Testis (tissue), 2 donors: ENCODE measurements at regions not wholly inside any gene's neighbourhood (a gene's known extent, or its start where the extent isn't known, plus 50 kb on each side); places are given as distances from the start of the nearest gene placed in this dataset.

Experiments
- DNase-seq: peaks from one replicate; pipeline ENCODE4 v3.0.0-alpha.2; 2019
- H3K27ac ChIP-seq, 2 donors: fragments of 200-600 bp; sonication (generic); one replicate each; pipeline ENCODE4 v1.5.1; 2019
- H3K27me3 ChIP-seq: fragments of 200-600 bp; sonication (generic); one replicate; pipeline ENCODE4 v1.5.1; 2019
- H3K36me3 ChIP-seq: fragments of 200-600 bp; sonication (generic); one replicate; pipeline ENCODE4 v1.5.1; 2017; ENCODE audit warnings: low read depth; ENCODE audit errors: missing control alignments
- H3K4me1 ChIP-seq: fragments of 200-600 bp; sonication (generic); one replicate; pipeline ENCODE4 v1.5.1; 2019
- H3K4me3 ChIP-seq, 2 donors: fragments of 200-600 bp; sonication (generic); one replicate each; pipeline ENCODE4 v1.5.1; 2017 to 2019
- H3K9me3 ChIP-seq: fragments of 200-600 bp; sonication (generic); one replicate; pipeline ENCODE4 v1.5.1; 2017
- CTCF ChIP-seq, 3 experiments: fragments of 450-650 bp in 2 of 3; fragments of 200-600 bp in 1 of 3; sonication (generic) in 1 of 3; IDR thresholded peaks; one replicate each; pipeline ENCODE4 v1.5.1; 2016 to 2019; ENCODE audit warnings: antibody characterized with exemption in 3 of 3, mild to moderate bottlenecking in 2 of 3, moderate library complexity in 1 of 3
- POLR2A ChIP-seq: fragments of 450-650 bp; IDR thresholded peaks from one replicate; pipeline ENCODE4 v1.6.1; 2017; ENCODE audit warnings: antibody characterized with exemption, mild to moderate bottlenecking, moderate library complexity
- WGBS, 2 donors: methylation state at CpG; one replicate each; pipeline ENCODE4 v1.1.5; 2018; 5-methylcytosine and 5-hydroxymethylcytosine counted together
- intact Hi-C: fragments of 100-400 bp; cut with DNase I; formaldehyde crosslinking; loops from one replicate; pipeline ENCODE4 v1.15.1; 2023; ENCODE audit warnings: low total_unique reads

GRCh38 chr2:215527736-215528135, 91.9 kb upstream of the FN1 start:
- Histone ChIP-seq H3K27ac (no peak overlapping the region), H3K36me3 (no peaks in the 10 kb centered on the region), H3K4me3 (no peak overlapping the region), H3K4me1 (peaks cover 3% of the 10 kb centered on the region), H3K9me3 (no peaks in the 10 kb centered on the region), H3K27me3 (no peaks in the 10 kb centered on the region)
- TF ChIP-seq CTCF (IDR thresholded peaks at IDR 0.05) (no peak), POLR2A (no peak)
- DNase-seq: no peak
- 89 to 95% methylated on average over 1 of the region's 1 CpG for WGBS, 2 donors
- intact Hi-C loops: no loop called here

GRCh38 chr2:215526341-215526740, 90.5 kb upstream of the FN1 start:
- H3K27me3 ChIP-seq: no peaks in the 10 kb centered on the region
- intact Hi-C loops: no loop called here
- H3K27ac ChIP-seq: no peak overlapping the region
- H3K4me3 ChIP-seq: no peak overlapping the region
- 85 to 87% methylated on average over 4 of the region's 4 CpGs for WGBS, 2 donors
- no peaks in the 10 kb centered on the region for H3K9me3 ChIP-seq
- TF ChIP-seq POLR2A (no peak), CTCF (IDR thresholded peaks at IDR 0.05) (no peak)
- DNase-seq: no peak
- peaks cover 3% of the 10 kb centered on the region for H3K4me1 ChIP-seq
- no peaks in the 10 kb centered on the region for H3K36me3 ChIP-seq

- H3K9me3 ChIP-seq: no peaks in the 10 kb centered on the region
- no peak for DNase-seq
- no peak for TF ChIP-seq POLR2A
- no peak for TF ChIP-seq CTCF (IDR thresholded peaks at IDR 0.05)
- intact Hi-C loops: no loop called here
- no peak overlapping the region for H3K27ac ChIP-seq
- H3K27me3 ChIP-seq: no peaks in the 10 kb centered on the region
- no peaks in the 10 kb centered on the region for H3K4me1 ChIP-seq
- no peaks in the 10 kb centered on the region for H3K36me3 ChIP-seq
- 71 to 85% methylated on average over 1 of the region's 1 CpG for WGBS, 2 donors
- no peak overlapping the region for H3K4me3 ChIP-seq
Observed at GRCh38 chr2:215522237-215522636, 86.4 kb upstream of the FN1 start.

GRCh38 chr2:215521031-215521430, 85.2 kb upstream of the FN1 start:
- Histone ChIP-seq H3K4me3 (no peak overlapping the region), H3K9me3 (no peaks in the 10 kb centered on the region), H3K4me1 (no peaks in the 10 kb centered on the region), H3K36me3 (no peaks in the 10 kb centered on the region), H3K27ac (no peak overlapping the region), H3K27me3 (no peaks in the 10 kb centered on the region)
- no peak for DNase-seq
- 82 to 87% methylated on average over 3 of the region's 3 CpGs for WGBS, 2 donors
- no peak for TF ChIP-seq POLR2A
- no peak for TF ChIP-seq CTCF (IDR thresholded peaks at IDR 0.05)
- intact Hi-C loops: no loop called here

- TF ChIP-seq POLR2A: no peak
- TF ChIP-seq CTCF (IDR thresholded peaks at IDR 0.05): no peak
- Histone ChIP-seq H3K4me3 (no peak overlapping the region), H3K27ac (no peak overlapping the region), H3K36me3 (no peaks in the 10 kb centered on the region), H3K4me1 (no peaks in the 10 kb centered on the region), H3K27me3 (no peaks in the 10 kb centered on the region), H3K9me3 (no peaks in the 10 kb centered on the region)
- DNase-seq: no peak
- WGBS, 2 donors: 71 to 100% methylated on average over 2 of the region's 2 CpGs
- intact Hi-C loops: no loop called here
Observed at GRCh38 chr2:215517391-215517790, 81.5 kb upstream of the FN1 start.
